ENCODE measurements at regions not wholly inside any gene's neighbourhood (a gene's known extent, or its start where the extent isn't known, plus 50 kb on each side); places are given as distances from the start of the nearest gene placed in this dataset.

DNA sequence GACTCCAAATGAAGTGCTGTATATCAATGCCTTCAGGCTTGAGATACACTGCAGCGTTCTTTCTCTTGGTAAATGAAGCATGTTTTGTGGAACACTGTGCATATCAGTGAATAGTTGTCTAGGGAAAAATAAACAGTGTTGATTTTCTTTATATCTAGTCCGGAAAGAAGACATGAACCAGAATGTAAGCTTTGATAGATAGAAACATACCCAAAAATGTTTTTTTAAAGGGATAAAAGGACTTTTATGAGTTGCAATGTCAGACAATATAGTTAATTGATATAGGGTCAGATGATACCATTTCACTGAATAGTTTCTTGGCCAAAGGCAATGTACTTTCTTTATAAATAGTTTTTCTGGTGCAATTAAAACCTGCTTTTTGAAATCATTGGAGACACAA, 1037.8 kb downstream of the OTOL1 start (continued):
- TF ChIP-seq, protein P1, sequence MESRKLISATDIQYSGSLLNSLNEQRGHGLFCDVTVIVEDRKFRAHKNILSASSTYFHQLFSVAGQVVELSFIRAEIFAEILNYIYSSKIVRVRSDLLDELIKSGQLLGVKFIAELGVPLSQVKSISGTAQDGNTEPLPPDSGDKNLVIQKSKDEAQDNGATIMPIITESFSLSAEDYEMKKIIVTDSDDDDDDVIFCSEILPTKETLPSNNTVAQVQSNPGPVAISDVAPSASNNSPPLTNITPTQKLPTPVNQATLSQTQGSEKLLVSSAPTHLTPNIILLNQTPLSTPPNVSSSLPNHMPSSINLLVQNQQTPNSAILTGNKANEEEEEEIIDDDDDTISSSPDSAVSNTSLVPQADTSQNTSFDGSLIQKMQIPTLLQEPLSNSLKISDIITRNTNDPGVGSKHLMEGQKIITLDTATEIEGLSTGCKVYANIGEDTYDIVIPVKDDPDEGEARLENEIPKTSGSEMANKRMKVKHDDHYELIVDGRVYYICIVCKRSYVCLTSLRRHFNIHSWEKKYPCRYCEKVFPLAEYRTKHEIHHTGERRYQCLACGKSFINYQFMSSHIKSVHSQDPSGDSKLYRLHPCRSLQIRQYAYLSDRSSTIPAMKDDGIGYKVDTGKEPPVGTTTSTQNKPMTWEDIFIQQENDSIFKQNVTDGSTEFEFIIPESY (IDR thresholded peaks at IDR 0.05), result no peak
- no peak for TF ChIP-seq ETV6 (conservative IDR thresholded peaks at IDR 0.05 in 1 of 2, IDR thresholded peaks at IDR 0.05 in 1 of 2; ENCODE audit: borderline replicate concordance in 1 of 2, low read depth in 1 of 2)

DNA sequence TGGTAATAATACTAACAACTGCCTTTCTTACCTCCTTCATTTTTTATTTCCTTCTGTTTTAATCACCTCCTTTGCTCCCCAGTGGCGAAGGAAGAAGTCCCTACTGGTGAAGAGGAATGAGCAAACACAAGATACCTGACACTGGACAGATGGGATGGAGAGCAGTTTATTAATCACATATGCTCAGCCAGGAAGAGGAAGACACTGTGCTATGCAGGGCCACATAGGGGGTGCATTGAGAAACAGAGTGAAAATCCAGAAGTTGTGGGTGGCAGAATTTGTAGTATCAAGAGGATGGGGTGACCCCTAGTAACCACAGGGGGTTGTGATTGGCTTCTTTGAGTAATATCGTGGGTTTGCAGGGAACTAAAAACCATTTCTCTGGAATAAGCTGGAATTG, 1041.9 kb downstream of the OTOL1 start:
- Histone ChIP-seq H2AFZ (ENCODE audit: control insufficient read depth, low read depth, low read length) (no peak overlapping the region), H3K4me3 (no peak overlapping the region), H3K9ac (ENCODE audit: control insufficient read depth, insufficient read depth, low read length) (no peak overlapping the region), H3K79me2 (ENCODE audit: control insufficient read depth, insufficient read depth, low read length) (no peaks in the 10 kb centered on the region), H3K27me3 (replicated peaks in 1 of 2; ENCODE audit: control insufficient read depth in 2 of 2, insufficient read depth in 2 of 2, low read length in 1 of 2) (no peaks in the 10 kb centered on the region), H4K20me1 (ENCODE audit: control insufficient read depth, insufficient read depth) (no peaks in the 10 kb centered on the region), H3K9me3 (replicated peaks; ENCODE audit: control insufficient read depth, insufficient read depth, low read length) (no peaks in the 10 kb centered on the region), H3K4me2 (ENCODE audit: control insufficient read depth, insufficient read depth) (no peak overlapping the region), H3K36me3 (ENCODE audit: control insufficient read depth in 2 of 2, insufficient read depth in 2 of 2, low read length in 1 of 2) (no peaks in the 10 kb centered on the region), H3K27ac (ENCODE audit: control insufficient read depth, insufficient read depth) (no peak overlapping the region), H3K4me1 (ENCODE audit: control insufficient read depth, insufficient read depth, low read length) (no peaks in the 10 kb centered on the region)
- ATAC-seq (no peak), DNase-seq (ENCODE audit: low read depth, low spot score) (no peak), FAIRE-seq (no peak)
- no TSS peak for BruUV-seq (replicated peaks)
- WGBS (ENCODE audit: insufficient coverage, insufficient replicate concordance, low lambda C conversion rate, missing lambda C conversion rate), result 0% methylated on average over 2 of the region's 2 CpGs
- ChIA-PET RAD21 (ENCODE audit: unreplicated experiment) (no interaction called here), POLR2A (no interaction called here), SMC1A (ENCODE audit: uncharacterized antibody, unreplicated experiment) (no interaction called here), CTCF (no interaction called here)
- TF ChIP-seq ESRRA (IDR thresholded peaks at IDR 0.05; ENCODE audit: low read length), result no peak
- TF ChIP-seq ETV6 (conservative IDR thresholded peaks at IDR 0.05 in 1 of 2, IDR thresholded peaks at IDR 0.05 in 1 of 2; ENCODE audit: borderline replicate concordance in 1 of 2, low read depth in 1 of 2), result no peak
- TF ChIP-seq, protein P2, sequence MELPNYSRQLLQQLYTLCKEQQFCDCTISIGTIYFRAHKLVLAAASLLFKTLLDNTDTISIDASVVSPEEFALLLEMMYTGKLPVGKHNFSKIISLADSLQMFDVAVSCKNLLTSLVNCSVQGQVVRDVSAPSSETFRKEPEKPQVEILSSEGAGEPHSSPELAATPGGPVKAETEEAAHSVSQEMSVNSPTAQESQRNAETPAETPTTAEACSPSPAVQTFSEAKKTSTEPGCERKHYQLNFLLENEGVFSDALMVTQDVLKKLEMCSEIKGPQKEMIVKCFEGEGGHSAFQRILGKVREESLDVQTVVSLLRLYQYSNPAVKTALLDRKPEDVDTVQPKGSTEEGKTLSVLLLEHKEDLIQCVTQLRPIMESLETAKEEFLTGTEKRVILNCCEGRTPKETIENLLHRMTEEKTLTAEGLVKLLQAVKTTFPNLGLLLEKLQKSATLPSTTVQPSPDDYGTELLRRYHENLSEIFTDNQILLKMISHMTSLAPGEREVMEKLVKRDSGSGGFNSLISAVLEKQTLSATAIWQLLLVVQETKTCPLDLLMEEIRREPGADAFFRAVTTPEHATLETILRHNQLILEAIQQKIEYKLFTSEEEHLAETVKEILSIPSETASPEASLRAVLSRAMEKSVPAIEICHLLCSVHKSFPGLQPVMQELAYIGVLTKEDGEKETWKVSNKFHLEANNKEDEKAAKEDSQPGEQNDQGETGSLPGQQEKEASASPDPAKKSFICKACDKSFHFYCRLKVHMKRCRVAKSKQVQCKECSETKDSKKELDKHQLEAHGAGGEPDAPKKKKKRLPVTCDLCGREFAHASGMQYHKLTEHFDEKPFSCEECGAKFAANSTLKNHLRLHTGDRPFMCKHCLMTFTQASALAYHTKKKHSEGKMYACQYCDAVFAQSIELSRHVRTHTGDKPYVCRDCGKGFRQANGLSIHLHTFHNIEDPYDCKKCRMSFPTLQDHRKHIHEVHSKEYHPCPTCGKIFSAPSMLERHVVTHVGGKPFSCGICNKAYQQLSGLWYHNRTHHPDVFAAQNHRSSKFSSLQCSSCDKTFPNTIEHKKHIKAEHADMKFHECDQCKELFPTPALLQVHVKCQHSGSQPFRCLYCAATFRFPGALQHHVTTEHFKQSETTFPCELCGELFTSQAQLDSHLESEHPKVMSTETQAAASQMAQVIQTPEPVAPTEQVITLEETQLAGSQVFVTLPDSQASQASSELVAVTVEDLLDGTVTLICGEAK (IDR thresholded peaks at IDR 0.05; ENCODE audit: borderline replicate concordance), result no peak
- TF ChIP-seq KLF5 (IDR thresholded peaks at IDR 0.05; ENCODE audit: partially characterized antibody), result no peak
- no peak for TF ChIP-seq JUND (IDR thresholded peaks at IDR 0.05; ENCODE audit: low read depth, low read length)
- no peak for TF ChIP-seq RFX5 (IDR thresholded peaks at IDR 0.05; ENCODE audit: low read depth, low read length)
- TF ChIP-seq RBBP5 (conservative IDR thresholded peaks at IDR 0.05), result no peak
- TF ChIP-seq TAF1 (IDR thresholded peaks at IDR 0.05; ENCODE audit: borderline replicate concordance, low read depth, low read length), result no peak
- TF ChIP-seq YY1 (IDR thresholded peaks at IDR 0.05; ENCODE audit: low read depth, low read length), result no peak
- intact Hi-C loops (cut with micrococcal nuclease; ENCODE audit: unreplicated experiment), result no loop called here
- in situ Hi-C loops (cut with MboI), result no loop called here
